Erythroblast (primary cell): ENCODE measurements at regions not wholly inside any gene's neighbourhood (a gene's known extent, or its start where the extent isn't known, plus 50 kb on each side); places are given as distances from the start of the nearest gene placed in this dataset.

Source experiments
- DNase-seq, 2 experiments: peaks; one replicate each; lab custom pipeline; 2025; lab: John Stamatoyannopoulos, UW
- GATA1 ChIP-seq: IDR thresholded peaks from 2 replicates; pipeline ENCODE4 v1.6.1; 2011; ENCODE audit warnings: low read depth, mild to moderate bottlenecking, control low read depth, low read length, moderate library complexity
- POLR2A ChIP-seq: IDR thresholded peaks from 2 replicates; pipeline ENCODE4 v1.6.1; 2011; ENCODE audit warnings: mild to moderate bottlenecking, low read length

- no peak for DNase-seq
- TF ChIP-seq GATA1: no peak
Observed at GRCh38 chr20:3318226-3318884, 79.4 kb upstream of the SLC4A11 start.

DNA sequence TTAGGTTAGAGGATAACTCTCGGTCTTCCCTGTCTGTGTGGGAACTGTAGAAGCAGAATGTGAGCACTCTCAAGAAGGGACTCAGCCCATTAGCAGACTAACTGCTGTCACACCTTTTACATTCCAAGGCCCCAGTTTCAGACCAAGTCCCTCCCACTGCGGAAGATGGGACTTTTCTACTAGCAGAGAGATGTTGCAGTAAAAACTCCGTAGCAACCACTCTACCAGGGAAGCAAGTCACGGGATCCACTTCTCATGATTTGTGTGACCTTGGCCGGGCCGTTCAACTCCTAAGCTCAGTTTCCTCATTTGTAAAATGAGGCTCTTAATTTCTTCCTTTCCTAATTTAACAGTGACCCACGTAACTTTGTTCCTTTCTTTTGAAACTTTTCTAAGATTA, 77.1 kb upstream of the SLC4A11 start:
- no peak for TF ChIP-seq POLR2A
- no peak for TF ChIP-seq GATA1
- no peak for DNase-seq

DNA sequence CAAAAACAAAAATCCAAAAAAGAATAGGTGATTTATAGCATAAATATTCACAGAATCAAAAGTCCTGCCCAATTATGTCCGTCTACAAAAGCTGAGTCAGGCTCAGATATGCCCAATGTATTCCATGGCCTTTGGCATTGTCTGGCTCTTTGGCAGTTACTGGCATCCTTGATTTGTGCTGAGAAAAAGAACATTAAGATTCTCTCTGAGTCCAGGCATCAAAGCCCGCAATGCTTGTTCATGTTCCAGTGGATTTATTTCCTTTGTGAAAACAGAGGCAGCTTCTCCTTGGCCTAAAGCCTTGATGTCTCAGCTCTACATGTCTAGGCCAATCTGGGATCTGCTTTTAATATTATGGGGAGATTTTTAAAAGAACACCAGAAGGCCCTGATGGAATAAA, 76.1 kb upstream of the SLC4A11 start:
- no peak for DNase-seq
- TF ChIP-seq GATA1 (no peak), POLR2A (no peak)

DNA sequence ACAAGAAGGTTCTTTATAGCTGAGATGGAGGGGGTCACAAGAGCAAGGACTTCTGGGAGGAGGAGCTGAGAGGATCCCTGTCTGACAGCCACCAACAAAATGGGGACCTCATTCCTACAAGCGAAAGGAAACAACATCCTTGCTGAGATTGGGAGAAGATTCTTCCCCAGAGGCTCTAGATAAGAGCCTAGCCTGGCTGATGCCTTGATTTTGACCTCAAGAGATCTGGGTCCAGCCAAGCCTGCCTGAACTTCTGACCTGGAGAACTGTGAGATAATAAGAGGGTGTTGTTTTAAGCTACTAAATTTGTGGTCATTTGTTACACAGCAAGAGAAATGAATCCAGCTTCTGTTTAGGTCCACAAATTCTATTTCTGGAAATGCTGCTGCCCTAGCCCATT, 75.4 kb upstream of the SLC4A11 start:
- no peak for DNase-seq
- no peak for TF ChIP-seq GATA1
- no peak for TF ChIP-seq POLR2A

DNA sequence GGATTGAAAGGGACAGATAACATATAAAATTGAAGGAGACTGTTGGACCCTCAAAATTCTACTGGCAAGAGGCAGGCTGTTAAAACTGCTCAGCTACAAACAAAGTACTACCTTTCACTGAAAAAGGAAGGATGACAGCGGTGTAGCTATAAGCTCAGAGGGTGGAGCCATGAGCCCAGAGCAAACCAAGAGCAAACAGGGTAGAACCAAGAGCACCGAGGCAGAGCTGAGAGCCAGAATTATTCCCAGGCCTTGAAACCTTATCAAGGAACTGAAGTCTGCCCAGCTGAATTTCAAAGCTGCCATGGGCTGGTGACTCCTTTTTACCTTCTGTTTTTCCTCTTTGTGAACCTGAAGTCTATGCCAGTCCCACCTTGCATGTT, 74.7 kb upstream of the SLC4A11 start:
- DNase-seq: no peak
- TF ChIP-seq POLR2A: no peak
- no peak for TF ChIP-seq GATA1

- TF ChIP-seq GATA1 (no peak), POLR2A (no peak)
- DNase-seq: peak; percentile 68 to 74
Observed at GRCh38 chr20:3312940-3313682, 74.1 kb upstream of the SLC4A11 start.

GRCh38 chr20:3311623-3312022, 72.6 kb upstream of the SLC4A11 start:
- no peak for DNase-seq
- TF ChIP-seq POLR2A: no peak
- no peak for TF ChIP-seq GATA1

GRCh38 chr20:3309226-3309625, 70.2 kb upstream of the SLC4A11 start:
- no peak for DNase-seq
- TF ChIP-seq POLR2A: no peak
- TF ChIP-seq GATA1: no peak

DNA sequence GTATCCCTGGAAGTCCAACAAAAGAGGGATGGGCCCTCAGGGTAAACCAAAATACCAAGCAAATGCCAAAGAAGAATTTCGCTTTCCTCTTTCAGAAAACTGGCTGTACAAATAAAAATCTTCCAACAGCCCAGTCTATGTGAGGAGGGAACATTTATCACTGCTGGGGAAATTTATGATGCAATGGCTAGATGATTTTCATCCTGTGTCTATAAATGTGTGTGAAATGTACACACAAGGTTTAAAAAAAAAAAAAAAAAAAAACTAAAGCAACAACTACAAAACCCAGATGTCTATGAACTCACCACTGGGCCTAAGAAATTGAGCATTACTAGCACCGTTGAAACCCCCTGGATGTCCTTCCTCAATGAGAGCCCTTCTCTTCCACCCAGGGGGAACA, 68.7 kb upstream of the SLC4A11 start:
- DNase-seq: no peak
- TF ChIP-seq POLR2A: no peak
- no peak for TF ChIP-seq GATA1

DNA sequence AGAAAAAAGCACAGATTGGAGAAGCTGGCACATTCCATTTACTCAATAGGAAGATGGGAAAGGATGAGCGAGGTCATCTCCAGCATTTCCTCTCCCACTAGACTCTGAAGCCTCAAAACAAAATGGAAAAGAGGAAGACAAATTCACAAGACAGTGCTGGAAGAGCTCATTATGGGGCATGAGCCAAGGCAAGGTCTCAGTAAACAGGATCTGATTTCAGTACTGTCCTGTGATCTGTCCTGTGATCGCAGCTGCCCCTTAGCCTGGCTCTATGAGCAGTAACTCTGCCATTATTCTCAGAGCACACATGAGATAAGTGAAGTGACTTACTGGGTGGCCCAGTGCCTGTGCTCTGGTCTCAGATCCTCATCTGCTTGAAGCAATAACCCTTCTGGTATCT, 68.1 kb upstream of the SLC4A11 start:
- no peak for DNase-seq

DNA sequence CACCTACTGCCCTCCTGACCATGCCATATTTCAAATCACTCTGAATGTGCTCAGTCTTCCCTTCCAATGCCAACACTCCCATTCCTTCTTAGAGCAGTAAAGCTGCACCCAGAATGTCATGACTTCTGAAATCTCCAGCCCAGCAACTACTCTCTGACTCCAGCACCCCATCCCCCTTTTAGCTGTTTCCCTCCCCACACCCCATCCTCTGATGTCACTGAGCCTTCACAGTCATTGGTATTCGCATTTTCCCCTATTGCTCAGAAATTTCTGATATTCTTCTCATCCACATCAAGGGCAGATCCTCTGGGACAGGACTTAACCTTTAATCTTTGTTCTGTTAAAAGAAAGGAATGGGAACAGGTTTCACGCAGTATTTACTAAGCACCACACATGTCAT, 67.1 kb upstream of the SLC4A11 start:
- TF ChIP-seq POLR2A (no peak), GATA1 (no peak)
- DNase-seq: no peak

More for the DNA sequence above, 68.1 kb upstream of the SLC4A11 start:
- TF ChIP-seq POLR2A (no peak), GATA1 (no peak)

- TF ChIP-seq POLR2A (no peak), GATA1 (no peak)
- DNase-seq: no peak
Observed at GRCh38 chr20:3304456-3304855, 65.5 kb upstream of the SLC4A11 start.

- DNase-seq: no peak
- no peak for TF ChIP-seq POLR2A
- TF ChIP-seq GATA1: no peak
Observed at GRCh38 chr20:3297079-3297378, 58.0 kb upstream of the SLC4A11 start.

GRCh38 chr20:3296261-3297078, 57.5 kb upstream of the SLC4A11 start:
- TF ChIP-seq GATA1 (no peak), POLR2A (no peak)
- no peak for DNase-seq
